ENCODE measurements at regions not wholly inside any gene's neighbourhood (a gene's known extent, or its start where the extent isn't known, plus 50 kb on each side); places are given as distances from the start of the nearest gene placed in this dataset.

GRCh38 chr18:28574175-28574574 lies 397.2 kb upstream of the CDH2 start:
- CTCF ChIA-PET = interaction anchor here (0.6 kb wide), 1 partner anchor 47 kb away, joined by 3 read pairs; no protein-coding TSS in a partner anchor
- intact Hi-C loops (cut with micrococcal nuclease; ENCODE audit: unreplicated experiment) = no loop called here
- H3K27ac ChIP-seq (ENCODE audit: low read depth, low read length, poor library complexity, severe bottlenecking) = no peak overlapping the region

GRCh38 chr18:28571929-28572328 lies 395.0 kb upstream of the CDH2 start:
- ChIA-PET CTCF (no interaction called here), POLR2A (ENCODE audit: low non-redundant PET) (no interaction called here)

More at GRCh38 chr18:28574175-28574574, 397.2 kb upstream of the CDH2 start:
- H3K4me1 ChIP-seq (ENCODE audit: insufficient read depth, low read length, poor library complexity, severe bottlenecking) = no peaks in the 10 kb centered on the region
- H3K4me3 ChIP-seq (ENCODE audit: low read depth, low read length, poor library complexity, severe bottlenecking) = no peak overlapping the region
- BruUV-seq (replicated peaks) = no TSS peak
- TF ChIP-seq EZH2 (IDR thresholded peaks at IDR 0.05; ENCODE audit: borderline replicate concordance, low read depth, low read length, poor library complexity, severe bottlenecking) (no peak), CTCF (conservative IDR thresholded peaks at IDR 0.05; ENCODE audit: low read depth, low read length) (no peak)
- no peaks in the 10 kb centered on the region for H3K36me3 ChIP-seq (ENCODE audit: insufficient read depth, low read length, poor library complexity, severe bottlenecking)
- no peaks in the 10 kb centered on the region for H3K27me3 ChIP-seq (replicated peaks; ENCODE audit: insufficient read depth, low read depth, low read length, poor library complexity)
- POLR2A ChIA-PET (ENCODE audit: low non-redundant PET) = no interaction called here
- no peak for DNase-seq (ENCODE audit: low spot score)
- peaks cover 3% of the 10 kb centered on the region for H3K9me3 ChIP-seq (ENCODE audit: low read depth, low read length, poor library complexity, severe bottlenecking)

GRCh38 chr18:28560331-28560730 lies 383.4 kb upstream of the CDH2 start:
- ChIA-PET POLR2A (ENCODE audit: low non-redundant PET) (no interaction called here), CTCF (no interaction called here)
- TF ChIP-seq CTCF (conservative IDR thresholded peaks at IDR 0.05; ENCODE audit: low read depth, low read length) = no peak
- TF ChIP-seq EZH2 (IDR thresholded peaks at IDR 0.05; ENCODE audit: borderline replicate concordance, low read depth, low read length, poor library complexity, severe bottlenecking) = no peak
- intact Hi-C loops (cut with micrococcal nuclease; ENCODE audit: unreplicated experiment) = no loop called here
- BruUV-seq (replicated peaks) = no TSS peak
- peaks cover 7% of the 10 kb centered on the region for H3K4me1 ChIP-seq (ENCODE audit: insufficient read depth, low read length, poor library complexity, severe bottlenecking)
- no peak overlapping the region for H3K4me3 ChIP-seq (ENCODE audit: low read depth, low read length, poor library complexity, severe bottlenecking)
- DNase-seq (ENCODE audit: low spot score) = peak; percentile 88
- no peaks in the 10 kb centered on the region for H3K9me3 ChIP-seq (ENCODE audit: low read depth, low read length, poor library complexity, severe bottlenecking)
- no peak overlapping the region for H3K27ac ChIP-seq (ENCODE audit: low read depth, low read length, poor library complexity, severe bottlenecking)
- no peaks in the 10 kb centered on the region for H3K36me3 ChIP-seq (ENCODE audit: insufficient read depth, low read length, poor library complexity, severe bottlenecking)
- no peaks in the 10 kb centered on the region for H3K27me3 ChIP-seq (replicated peaks; ENCODE audit: insufficient read depth, low read depth, low read length, poor library complexity)

More at GRCh38 chr18:28571929-28572328, 395.0 kb upstream of the CDH2 start:
- Histone ChIP-seq H3K9me3 (ENCODE audit: low read depth, low read length, poor library complexity, severe bottlenecking) (peaks cover 3% of the 10 kb centered on the region), H3K4me3 (ENCODE audit: low read depth, low read length, poor library complexity, severe bottlenecking) (no peak overlapping the region), H3K27me3 (replicated peaks; ENCODE audit: insufficient read depth, low read depth, low read length, poor library complexity) (no peaks in the 10 kb centered on the region), H3K27ac (ENCODE audit: low read depth, low read length, poor library complexity, severe bottlenecking) (no peak overlapping the region), H3K4me1 (ENCODE audit: insufficient read depth, low read length, poor library complexity, severe bottlenecking) (no peaks in the 10 kb centered on the region), H3K36me3 (ENCODE audit: insufficient read depth, low read length, poor library complexity, severe bottlenecking) (no peaks in the 10 kb centered on the region)
- intact Hi-C loops (cut with micrococcal nuclease; ENCODE audit: unreplicated experiment) = no loop called here
- no TSS peak for BruUV-seq (replicated peaks)
- no peak for TF ChIP-seq CTCF (conservative IDR thresholded peaks at IDR 0.05; ENCODE audit: low read depth, low read length)
- TF ChIP-seq EZH2 (IDR thresholded peaks at IDR 0.05; ENCODE audit: borderline replicate concordance, low read depth, low read length, poor library complexity, severe bottlenecking) = no peak
- no peak for DNase-seq (ENCODE audit: low spot score)

Data from A673 (cell line).